Hepatocyte (in vitro differentiated cells): ENCODE measurements at regions not wholly inside any gene's neighbourhood (a gene's known extent, or its start where the extent isn't known, plus 50 kb on each side); places are given as distances from the start of the nearest gene placed in this dataset.

Source experiments
- EZH2 ChIP-seq: fragments of 200-600 bp; sonication (generic); IDR thresholded peaks from 2 replicates; pipeline ENCODE4 v1.6.1; 2016; ENCODE audit warnings: antibody characterized with exemption, mild to moderate bottlenecking, borderline replicate concordance
- EZH2phosphoT487 ChIP-seq: fragments of 200-600 bp; sonication (generic); IDR thresholded peaks from one replicate; pipeline ENCODE4 v1.6.1; 2018; ENCODE audit warnings: antibody characterized with exemption, mild to moderate bottlenecking, low read depth, moderate library complexity; ENCODE audit not compliant: unreplicated experiment, severe bottlenecking
- TF ChIP-seq, protein P1 (sequence below): fragments of 200-600 bp; sonication (generic); IDR thresholded peaks from 2 replicates; pipeline ENCODE4 v1.5.1; 2016; ENCODE audit warnings: antibody characterized with exemption, mild to moderate bottlenecking; ENCODE audit not compliant: poor library complexity

DNA sequence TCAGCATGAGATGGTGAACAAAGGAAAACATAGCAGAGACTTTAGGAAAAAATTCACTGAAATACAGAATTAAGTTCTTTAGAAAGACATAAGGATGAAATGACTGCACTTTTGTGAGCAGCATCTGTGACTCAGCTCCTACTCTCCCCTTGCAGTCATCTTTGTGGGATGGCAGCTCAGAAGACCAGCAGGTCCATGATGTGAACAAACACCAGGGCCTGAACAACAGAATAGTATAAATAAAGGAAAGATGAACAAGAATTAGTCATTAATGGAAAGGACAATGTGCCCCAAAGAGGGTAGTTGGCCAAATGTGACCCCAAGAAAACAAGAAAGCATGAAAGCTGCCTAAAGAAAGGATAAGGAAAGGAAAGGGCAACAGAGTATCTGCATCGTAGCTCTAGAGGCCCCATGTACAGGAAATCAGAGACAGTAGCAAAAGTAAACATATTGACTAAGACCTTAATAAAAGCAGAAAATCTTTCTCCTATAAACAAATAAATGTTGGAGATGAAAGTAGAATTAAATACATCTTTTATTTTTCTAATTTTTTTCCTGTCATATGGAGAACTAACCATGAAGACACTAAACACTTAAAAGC lies 318.0 kb downstream of the ZEB2 start:
- TF ChIP-seq, protein P1, sequence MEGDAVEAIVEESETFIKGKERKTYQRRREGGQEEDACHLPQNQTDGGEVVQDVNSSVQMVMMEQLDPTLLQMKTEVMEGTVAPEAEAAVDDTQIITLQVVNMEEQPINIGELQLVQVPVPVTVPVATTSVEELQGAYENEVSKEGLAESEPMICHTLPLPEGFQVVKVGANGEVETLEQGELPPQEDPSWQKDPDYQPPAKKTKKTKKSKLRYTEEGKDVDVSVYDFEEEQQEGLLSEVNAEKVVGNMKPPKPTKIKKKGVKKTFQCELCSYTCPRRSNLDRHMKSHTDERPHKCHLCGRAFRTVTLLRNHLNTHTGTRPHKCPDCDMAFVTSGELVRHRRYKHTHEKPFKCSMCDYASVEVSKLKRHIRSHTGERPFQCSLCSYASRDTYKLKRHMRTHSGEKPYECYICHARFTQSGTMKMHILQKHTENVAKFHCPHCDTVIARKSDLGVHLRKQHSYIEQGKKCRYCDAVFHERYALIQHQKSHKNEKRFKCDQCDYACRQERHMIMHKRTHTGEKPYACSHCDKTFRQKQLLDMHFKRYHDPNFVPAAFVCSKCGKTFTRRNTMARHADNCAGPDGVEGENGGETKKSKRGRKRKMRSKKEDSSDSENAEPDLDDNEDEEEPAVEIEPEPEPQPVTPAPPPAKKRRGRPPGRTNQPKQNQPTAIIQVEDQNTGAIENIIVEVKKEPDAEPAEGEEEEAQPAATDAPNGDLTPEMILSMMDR, result no peak
- TF ChIP-seq EZH2, result no peak
- TF ChIP-seq EZH2phosphoT487, result no peak
